Upper lobe of left lung (tissue), 4 donors: ENCODE measurements at regions not wholly inside any gene's neighbourhood (a gene's known extent, or its start where the extent isn't known, plus 50 kb on each side); places are given as distances from the start of the nearest gene placed in this dataset.

Experiments
- EP300 ChIP-seq, 4 donors: sonication (generic); formaldehyde crosslinking; IDR thresholded peaks; one replicate each; pipeline ENCODE4 v1.5.1; 2017; ENCODE audit warnings: antibody characterized with exemption in 4 of 4, control low read depth in 2 of 4
- TF ChIP-seq, protein P1 (sequence below), 6 experiments: fragments of 450-650 bp in 4 of 6; fragments of 200-600 bp in 2 of 6; sonication (generic) in 2 of 6; IDR thresholded peaks; one replicate each; pipeline ENCODE4 v1.5.1; 2016 to 2019; ENCODE audit warnings: antibody characterized with exemption in 6 of 6

DNA sequence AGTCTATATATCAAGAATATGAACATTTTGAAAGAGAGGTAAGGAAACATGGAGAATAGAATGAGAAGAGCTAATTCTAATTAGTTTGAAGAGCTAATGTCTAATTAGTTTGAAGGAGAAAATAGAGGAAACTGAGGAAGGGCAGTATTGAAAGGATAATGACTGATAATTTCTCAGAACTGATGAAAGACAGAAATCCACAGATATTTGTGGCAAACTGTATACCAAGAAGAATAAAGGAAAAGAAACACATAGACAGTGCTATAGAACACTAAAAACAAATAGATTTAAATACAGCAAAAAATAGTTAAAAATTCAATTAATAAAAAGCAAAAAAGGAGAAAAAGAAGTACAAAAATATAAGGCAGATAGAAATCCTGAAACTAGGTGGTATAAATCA, 354.4 kb downstream of the QKI start:
- TF ChIP-seq EP300 (IDR thresholded peaks at IDR 0.05) = no peak
- TF ChIP-seq, protein P1, sequence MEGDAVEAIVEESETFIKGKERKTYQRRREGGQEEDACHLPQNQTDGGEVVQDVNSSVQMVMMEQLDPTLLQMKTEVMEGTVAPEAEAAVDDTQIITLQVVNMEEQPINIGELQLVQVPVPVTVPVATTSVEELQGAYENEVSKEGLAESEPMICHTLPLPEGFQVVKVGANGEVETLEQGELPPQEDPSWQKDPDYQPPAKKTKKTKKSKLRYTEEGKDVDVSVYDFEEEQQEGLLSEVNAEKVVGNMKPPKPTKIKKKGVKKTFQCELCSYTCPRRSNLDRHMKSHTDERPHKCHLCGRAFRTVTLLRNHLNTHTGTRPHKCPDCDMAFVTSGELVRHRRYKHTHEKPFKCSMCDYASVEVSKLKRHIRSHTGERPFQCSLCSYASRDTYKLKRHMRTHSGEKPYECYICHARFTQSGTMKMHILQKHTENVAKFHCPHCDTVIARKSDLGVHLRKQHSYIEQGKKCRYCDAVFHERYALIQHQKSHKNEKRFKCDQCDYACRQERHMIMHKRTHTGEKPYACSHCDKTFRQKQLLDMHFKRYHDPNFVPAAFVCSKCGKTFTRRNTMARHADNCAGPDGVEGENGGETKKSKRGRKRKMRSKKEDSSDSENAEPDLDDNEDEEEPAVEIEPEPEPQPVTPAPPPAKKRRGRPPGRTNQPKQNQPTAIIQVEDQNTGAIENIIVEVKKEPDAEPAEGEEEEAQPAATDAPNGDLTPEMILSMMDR (IDR thresholded peaks at IDR 0.05) = no peak
